HG03354 (cell line): ENCODE measurements at regions not wholly inside any gene's neighbourhood (a gene's known extent, or its start where the extent isn't known, plus 50 kb on each side); places are given as distances from the start of the nearest gene placed in this dataset.

Experiments used
- ATAC-seq: cut with Tn5 transposase; IDR thresholded peaks from one replicate; pipeline ENCODE4 v1.9.1; 2021; ENCODE audit warnings: mild to moderate bottlenecking; ENCODE audit not compliant: unreplicated experiment, poor library complexity, severe bottlenecking

DNA sequence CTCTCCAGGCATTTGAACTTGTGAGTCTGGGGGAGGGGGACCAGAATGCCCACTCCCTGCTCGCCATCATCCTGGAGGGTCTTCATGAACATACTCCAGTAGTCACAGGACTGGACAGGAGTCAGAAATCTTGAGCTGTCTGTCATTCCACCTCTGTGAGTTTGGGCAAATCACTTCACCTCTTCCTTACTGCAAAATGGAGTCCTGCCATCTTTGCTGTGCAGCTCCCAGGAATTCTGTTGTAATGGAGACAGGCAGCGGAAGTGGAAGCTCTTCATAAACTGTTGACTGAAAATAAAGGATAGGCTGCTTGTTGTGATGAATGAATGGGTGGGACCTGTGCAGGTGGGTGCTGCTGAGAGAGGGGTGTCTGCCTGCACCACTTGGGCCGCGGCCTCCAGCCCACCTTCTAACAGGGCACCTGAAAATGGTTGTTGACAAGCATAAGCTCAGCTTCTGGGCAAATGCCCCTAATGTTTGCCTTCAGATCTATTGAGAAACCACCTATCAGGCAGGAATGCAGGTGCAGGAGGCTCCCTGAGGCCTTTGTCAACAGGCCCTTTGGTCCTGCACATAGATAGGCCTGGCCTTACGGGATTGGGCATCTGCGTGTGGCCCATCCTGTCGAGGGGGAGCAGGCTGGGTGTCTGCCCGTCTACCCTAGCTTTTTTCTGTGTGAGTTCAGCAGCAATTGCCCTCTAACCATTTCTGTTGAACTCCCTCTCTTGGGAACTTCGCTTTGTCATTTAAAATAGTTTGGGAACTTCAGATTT is 321.0 kb downstream of the RPS6KC1 start:
- ATAC-seq = no peak

DNA sequence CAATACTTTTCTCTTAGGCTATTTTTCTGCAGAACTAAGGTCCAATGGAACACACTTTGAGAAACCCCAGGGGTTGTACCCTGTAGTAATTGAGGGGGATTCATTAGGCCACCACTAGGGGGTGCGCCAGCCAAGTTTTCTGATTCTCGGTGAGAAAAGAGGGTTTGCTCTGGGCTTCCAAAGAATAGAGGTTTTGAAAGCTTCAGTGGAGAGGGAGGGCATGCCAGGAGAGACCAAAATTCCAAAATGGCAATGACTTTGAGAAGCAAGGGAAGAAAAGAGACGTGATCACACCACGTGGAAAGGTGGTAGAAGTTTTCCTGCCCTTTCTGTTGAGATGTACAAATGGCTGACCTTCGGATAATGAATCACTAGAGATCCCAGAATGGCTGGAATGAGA is 323.3 kb downstream of the RPS6KC1 start:
- ATAC-seq = peak; percentile 96

DNA sequence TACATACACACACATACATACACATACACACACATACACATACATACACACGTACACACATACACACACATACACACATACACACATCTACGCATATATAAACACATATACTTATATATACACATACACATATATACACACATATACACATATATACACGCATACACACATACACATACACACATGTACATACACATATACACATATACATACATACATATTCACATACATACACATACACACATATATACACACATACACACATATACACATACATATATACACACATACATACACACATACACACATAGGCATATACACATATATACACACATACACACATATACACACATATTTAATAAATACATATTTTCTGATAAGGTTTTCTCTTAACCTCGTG is 324.0 kb downstream of the RPS6KC1 start:
- ATAC-seq = no peak

DNA sequence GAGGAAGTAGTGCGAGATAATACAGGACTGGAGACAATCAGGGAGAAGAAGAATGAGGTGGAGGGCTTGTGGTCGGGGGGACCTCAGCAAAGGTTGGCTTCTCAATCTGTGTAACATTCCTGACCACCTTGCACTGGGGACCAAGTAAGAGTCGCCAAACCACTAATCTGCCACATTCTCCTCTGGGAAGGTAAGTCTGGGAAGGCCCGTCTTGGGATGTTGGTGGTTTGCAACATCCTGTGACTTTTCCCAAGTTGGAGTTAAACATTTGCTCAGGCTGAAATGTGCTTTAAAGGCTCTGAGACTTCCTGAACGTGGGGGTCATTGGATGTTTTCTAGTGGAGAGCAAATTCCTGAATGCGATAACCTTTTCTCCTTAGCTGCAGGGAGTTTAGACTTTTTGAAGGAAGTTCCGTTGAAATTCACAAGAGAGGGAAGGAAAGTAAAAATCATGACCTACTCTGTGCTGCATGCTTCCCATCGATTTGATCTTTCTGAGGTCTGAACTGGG is 325.9 kb downstream of the RPS6KC1 start:
- ATAC-seq = no peak

DNA sequence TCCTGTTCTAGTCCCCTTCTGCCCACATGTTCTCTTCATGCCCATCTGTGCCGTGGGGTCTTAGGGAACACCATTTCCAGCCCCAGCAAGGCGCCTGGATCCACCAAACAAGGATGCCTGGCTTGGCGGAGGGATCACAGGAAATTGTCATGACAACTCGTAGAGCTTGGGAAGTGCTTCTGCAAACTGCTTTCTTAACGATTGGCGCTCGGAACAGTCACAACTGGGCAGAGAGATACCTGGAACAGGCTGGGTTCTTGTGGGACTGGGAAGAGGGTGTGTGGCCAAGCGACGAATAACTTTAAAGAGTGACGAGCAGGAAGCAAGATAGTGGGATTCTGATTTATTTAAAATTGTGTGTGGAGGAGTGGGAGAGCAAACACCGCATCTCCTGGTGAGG is 329.8 kb downstream of the RPS6KC1 start:
- ATAC-seq = no peak

DNA sequence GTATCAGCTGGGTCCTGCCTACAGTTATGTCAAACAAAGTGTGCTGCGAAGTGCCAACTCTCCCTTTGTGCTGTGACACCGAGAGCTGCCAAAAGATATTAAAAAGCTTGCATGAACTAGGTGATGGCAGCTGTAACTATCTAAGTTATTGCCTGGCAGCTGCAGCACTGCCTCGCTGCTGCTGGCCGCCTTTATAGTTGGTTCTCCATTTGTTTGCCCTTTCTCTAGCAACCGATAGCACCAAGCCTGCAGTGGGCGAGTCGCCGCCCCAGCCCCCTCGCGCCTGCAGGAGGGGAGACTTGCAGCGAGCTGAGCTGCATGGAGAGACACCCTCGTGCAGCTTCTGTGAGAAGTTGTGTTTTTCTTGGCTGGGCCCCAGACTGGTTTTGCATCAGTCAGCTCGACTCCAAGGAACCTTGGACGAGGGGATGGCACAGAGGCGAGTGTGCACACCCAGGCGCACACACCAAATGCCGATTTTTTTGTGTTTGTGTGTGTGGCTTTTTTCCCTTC is 330.6 kb downstream of the RPS6KC1 start:
- ATAC-seq = no peak

DNA sequence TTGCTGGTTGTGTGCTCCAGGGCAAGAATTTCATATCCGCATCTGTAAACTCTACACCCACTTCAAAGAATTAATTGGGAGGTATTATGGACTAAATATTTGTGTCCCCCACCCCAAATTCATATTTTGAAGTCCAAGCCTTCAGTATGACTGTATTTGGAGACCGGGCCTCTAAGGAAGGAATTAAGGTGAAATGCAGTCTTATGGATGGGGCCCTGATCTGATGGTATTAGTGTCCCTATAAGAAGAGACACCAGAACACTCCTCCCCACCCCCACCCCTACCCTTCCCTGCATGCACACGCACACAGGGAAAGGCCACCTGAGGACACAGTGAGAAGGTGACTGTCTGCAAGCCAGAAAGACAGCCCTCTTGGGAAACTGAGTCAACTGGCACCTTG is 332.4 kb downstream of the RPS6KC1 start:
- ATAC-seq = no peak

DNA sequence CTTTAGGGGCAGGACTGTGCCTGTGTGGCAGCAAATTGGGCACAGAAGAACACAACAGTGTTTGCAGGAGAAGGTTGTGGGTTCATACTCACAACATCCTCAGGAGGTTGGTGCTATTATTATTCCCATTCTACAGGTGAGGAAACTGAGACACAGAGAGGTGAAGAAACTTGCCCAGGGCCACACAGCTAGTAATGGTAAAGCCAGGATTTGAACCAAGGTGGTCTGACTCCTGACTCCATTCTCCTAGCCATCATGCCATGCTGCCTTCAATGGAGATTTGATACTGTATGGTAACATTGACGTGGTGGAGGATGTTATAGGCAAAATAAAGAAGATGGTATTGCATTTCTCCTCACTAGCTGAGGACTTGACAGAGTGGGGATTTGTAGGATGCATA is 334.2 kb downstream of the RPS6KC1 start:
- no peak for ATAC-seq

DNA sequence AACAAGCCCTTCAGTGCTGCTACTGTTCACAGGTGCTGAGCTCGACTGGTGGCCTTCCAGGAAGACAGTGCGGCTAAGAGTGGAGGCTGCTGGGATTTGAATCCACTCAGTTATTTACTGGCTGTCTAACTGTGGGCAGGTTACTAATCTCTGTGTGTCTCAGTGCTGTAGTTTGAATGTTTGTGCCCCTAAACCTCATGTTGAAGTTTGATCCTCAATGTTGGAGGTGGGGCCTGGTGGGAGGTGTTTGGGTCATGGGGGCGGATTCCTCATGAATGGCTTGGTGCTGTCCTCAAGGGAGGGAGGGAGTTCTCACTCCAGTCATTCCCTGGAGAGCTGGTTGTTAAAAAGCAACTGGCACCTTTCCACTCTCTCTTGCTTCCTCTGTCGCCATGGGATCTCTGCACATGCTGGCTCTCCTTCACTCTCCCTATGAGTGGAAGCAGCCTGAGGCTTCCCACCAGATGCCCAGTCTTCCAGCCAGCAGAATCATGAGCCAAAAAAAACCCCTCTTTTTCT is 334.8 kb downstream of the RPS6KC1 start:
- ATAC-seq = no peak

DNA sequence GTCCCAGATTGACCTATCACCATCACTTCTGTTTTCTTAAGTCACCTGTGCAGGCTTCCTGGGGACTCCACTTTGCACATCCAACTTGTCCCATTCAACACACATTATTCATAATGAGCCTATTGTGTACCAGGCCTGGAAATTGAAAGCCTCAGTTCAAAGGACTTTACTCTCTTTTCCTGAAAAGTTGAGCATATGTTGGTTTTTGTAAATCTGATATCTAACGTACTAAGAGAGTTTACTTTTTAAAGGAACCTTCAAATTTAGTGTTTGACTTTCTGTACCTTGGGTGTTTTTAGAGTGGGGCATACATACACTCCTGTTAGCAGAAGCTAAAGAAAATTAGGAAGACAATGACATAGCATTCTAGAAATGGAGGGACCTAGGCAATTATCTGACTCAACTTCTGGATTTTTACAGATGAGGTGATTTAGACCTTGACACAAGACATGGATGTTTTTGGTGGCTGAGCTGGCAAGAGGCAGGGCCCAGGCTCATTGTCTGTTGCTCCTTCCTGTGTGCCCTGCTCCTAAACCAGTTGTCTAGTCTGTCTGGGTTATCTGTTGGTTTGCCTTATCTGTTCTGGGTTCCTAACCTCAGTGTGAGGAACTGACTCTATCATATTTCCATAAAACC is 336.5 kb downstream of the RPS6KC1 start:
- ATAC-seq = no peak

DNA sequence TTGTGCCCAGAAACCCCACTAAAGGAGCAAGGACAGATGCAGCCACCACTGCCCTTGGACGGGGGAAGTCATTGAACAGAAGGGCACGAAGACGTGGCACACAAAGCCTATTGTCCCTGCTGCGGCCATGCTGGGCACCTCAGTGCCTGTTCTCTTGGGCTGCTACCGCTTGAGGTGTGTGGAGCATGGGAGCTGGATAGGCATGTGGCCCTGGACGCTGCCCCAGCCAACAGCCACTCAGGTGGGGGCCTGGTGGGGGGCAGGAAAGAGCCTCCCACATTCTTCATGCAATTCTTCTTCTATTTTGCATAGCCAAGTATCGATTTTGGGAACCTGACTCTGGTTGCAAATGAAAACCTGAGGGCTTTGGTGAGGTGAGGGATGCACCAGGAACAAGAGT is 337.2 kb downstream of the RPS6KC1 start:
- no peak for ATAC-seq

DNA sequence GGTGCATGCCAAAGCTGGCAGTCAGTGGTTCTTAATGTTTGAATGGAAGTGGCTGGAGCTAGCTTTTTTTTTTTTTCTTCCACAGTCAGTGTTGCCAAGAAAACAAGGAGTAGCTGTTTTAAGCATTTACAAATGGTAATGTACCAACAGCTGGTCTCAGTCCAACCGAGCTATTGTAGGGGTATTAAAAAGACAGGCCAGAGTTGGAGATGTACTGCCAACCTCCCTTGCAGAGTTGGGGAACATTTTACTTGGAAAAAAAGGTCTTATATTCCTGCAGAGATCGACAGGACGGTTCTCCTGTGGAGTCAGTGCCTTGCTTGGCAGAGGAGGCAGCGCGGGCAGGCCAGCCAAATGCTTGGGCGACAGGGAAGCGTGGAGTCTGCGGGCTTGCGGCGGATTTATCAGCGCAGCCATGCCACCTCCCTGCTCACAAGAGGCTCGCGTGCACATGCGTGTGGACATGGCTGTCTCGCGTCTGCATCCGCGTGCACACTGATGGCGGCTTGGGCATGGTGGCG is 338.1 kb downstream of the RPS6KC1 start:
- ATAC-seq = no peak

DNA sequence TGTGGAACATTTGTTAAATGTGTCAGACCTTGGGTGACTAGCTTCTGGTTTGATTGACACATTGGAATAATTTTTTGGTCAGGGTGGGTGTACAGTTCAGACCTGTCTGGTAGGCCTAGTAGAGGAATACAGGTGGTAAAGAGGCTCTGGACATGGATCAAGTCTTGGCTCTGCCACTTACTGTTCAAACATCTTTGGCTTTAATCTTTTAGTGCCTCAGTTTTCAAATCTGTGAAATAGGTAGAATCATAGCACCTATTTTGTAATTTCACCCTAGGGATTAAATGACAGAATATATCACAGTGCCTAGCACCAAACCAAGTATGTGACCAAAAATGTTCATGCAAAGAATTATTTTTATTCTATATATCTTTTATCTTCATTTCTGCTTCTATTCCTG is 340.4 kb downstream of the RPS6KC1 start:
- ATAC-seq = no peak

DNA sequence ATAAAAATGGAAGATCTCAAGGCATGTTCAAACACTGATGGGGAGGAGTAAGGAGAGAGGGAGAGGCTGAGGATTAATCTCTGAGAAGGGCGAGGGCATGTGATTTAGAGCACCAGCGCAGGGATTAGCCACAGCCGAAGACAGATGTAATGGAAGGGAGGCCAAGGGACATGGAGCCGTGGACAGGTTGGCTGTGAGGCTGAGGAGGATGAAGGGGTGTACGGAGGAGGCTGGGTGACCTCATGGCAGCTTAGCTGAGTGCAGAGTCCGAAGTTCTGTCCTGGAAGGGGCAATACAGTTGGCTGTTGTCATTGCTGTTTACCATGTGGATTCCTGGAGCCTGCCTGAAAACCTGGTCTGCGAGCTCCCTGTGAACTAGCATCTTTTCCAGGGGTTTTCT is 342.8 kb downstream of the RPS6KC1 start:
- no peak for ATAC-seq

DNA sequence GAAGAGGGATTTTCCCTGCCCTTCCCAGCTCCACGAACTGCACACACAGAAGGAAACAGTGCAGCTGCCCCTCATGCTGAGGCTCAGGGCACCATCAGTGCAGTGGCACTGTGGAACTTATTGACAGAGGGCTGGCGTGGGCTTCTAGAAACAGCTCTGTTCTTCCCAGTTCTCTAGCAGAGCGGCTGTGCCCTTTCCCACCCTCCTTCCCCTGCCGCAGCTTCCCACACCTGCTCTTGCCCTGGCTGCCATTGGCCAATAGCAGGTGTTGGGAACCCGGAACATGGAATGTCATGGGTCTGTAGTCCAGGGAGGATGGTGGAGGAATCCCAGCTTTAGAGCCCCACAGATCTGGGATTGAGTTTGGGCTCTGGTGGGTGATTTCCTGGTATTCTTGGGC is 343.8 kb downstream of the RPS6KC1 start:
- no peak for ATAC-seq

DNA sequence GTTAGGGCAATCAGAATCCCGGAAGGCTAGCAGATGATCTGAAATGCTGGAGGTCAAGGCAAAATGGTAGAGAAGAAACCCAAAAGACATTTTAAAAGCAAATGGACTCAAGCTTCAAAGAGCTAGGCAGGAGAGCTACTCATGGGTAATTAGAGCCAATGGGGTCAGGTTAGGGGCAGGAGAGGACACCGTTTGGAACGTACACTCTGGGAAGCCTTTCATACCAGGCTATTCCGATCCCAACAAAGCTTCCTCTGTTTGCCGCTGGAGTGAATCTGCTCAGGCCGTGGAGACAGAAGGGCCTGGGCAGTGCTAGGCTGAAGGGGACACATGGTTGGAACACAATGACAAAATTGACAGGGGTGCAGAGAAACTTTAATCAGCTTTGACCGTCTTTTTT is 346.6 kb downstream of the RPS6KC1 start:
- no peak for ATAC-seq

DNA sequence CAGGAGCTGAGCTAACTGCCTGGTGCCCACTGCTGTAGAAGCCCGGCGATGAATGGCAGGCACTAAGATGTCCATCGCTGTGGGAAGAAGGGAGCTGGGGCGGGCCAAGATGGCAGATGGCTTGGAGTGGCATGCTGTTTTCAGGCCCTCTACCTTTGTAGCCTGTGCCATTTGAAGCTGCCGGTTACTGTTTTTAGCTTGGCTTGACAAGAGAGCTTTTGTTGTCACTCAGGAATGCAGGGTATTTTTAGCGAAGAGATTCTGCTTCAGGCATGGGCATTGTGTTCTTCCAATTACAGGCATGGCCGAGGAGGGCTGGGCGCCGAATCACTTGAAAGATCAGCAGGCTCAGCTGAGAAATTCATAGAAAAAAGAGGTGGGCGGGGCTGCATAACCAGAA is 348.7 kb downstream of the RPS6KC1 start:
- no peak for ATAC-seq

DNA sequence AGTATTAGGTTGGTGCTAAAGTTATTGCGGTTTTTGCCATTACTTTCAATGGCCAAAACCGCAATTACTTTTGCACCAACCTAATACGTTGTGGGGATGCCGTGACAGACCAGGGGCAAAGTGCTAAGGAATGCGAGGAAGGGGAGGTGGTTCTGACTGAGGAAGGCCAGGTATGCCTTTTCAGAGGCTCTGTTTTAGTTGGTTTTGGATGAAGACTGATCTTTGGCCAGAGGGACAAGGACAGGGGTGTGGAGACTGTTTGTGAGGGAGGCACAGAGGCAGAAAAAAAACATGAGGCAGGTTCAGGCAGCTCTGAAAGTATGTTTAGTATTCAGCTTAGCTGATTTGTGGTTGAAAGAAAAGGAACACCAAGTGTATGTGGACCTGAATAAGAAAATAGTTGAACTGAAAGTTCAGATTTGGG is 358.2 kb downstream of the RPS6KC1 start:
- no peak for ATAC-seq

DNA sequence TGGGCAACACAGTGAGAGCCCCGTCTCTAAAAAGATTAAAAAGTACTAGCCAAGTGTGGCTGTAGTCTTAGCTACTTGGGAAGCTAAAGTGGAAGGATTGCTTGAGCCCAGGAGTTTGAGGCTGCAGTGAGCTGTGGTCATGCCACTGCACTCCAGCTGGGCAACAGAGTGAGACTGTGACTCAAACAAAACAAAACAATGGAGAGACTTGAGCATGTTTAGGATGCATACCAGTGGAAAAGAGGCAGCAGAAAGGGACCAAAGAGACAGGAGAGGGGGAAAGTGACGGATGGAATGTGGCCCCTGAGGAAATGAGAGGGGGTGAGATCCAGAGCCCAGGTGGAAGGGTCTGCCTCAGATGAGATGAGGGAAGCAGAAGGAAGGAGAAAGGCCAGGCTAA is 358.9 kb downstream of the RPS6KC1 start:
- no peak for ATAC-seq

DNA sequence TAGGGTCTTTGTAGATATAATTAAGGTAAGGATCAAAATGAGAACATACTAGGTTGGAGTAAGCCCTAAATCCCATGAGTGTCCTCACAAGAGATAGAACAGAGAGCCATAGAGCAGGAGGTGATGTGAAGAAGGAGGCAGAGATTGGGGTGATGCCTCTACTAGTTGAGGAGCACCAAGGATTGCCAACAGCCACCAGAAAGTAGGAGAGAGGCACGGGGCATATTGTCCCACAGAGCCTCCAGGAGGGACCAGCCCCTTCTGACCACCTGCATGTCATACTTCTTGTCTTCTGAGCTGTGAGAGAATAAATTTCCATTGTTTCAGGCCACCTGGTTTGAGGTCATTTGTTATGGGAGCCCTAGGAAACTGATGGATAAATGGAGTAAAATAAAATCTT is 363.3 kb downstream of the RPS6KC1 start:
- ATAC-seq = no peak

DNA sequence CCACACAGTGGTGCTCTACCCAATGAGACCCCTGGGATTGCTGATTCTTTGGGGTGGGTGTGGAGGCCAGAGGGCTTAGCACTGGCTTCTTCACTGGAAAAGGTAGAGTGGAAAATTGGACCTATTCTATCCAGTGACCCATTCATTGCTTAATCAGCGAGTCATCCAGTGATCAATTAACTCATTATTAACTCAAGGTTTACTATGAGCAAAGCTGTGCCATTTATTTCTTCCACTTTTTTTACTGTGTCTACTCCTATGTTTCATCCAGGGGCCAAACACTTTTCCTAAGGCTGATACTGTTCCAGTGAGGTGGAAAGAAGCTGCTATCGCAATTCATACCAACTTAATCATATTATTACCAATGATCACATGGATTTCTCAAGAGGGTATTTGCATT is 363.9 kb downstream of the RPS6KC1 start:
- ATAC-seq = no peak
